Astrocyte of the hippocampus (primary cell): ENCODE measurements at regions not wholly inside any gene's neighbourhood (a gene's known extent, or its start where the extent isn't known, plus 50 kb on each side); places are given as distances from the start of the nearest gene placed in this dataset.
"Not testable (repeated sequence)": the region's sequence is repeated elsewhere in the genome, so short reads cannot be mapped to it uniquely, and the experiment has no call there.

Experiments
- DNase-seq: peaks from one replicate; pipeline ENCODE4 v3.0.0; 2011; ENCODE audit warnings: low read depth, low spot score

DNA sequence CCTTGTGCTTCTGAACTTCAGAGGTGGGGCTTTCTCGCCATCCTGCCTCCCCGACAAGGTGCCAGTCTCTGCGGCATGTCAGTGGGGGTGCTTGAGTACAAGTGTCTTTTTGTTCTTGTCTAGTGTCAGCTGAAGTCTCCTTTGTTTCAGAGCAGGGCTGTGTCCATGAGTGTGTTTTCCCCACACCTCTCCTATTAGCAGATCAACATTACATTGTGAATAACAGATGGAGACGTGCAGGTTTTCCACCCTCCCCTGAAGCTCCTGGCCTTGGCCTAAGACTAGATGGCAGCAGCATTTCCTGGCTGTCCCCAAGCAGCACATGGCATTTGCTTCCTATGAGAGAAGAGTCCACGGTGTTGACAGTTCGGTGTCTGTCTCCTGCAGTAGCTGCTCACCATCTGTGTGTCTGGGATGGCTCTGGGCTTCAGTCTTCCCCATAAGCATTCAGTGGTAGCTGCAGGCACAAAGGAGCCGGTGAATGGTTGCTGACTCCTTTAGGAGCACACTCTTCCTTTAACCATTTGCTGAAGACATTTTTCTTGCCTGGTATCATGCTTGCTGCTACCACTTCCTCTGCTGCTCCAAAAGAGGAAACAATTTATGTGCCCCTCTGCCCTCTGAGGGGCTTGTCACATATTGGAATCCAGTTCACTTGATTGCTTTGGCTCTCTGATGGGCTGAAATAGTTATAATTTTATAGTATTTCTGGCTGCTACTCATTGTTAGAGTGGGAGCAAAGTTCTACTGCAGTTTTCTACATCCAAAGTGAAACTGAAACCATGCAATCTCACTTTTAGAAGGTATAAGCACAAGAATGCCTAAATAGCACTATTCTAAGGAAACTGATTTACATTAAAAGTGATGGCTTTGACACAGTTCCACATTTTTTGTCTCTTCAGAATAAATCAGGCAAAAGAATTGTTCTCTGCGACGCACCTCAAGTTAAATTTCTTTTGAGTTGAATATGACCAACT is 913.0 kb downstream of the C6orf118 start:
- peak; percentile 39 for DNase-seq

DNA sequence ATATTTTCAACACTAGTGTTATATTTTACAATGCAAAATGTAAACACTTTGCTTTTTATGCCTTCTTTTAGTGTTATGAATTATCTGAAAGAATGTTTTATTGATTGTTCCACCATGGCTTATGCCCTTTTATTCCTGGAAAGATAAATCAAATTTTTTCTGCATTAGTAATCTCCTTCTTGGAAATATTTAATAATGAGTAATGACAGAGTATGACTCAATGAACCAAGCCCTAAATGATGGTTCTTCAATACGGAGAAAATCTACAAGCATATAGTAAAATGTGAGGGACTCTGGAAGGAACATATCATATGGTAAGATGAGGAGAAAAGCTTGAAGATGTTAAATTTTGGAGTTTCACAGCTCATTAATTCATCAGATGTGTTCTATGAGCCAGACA is 929.6 kb downstream of the C6orf118 start:
- no peak for DNase-seq

DNA sequence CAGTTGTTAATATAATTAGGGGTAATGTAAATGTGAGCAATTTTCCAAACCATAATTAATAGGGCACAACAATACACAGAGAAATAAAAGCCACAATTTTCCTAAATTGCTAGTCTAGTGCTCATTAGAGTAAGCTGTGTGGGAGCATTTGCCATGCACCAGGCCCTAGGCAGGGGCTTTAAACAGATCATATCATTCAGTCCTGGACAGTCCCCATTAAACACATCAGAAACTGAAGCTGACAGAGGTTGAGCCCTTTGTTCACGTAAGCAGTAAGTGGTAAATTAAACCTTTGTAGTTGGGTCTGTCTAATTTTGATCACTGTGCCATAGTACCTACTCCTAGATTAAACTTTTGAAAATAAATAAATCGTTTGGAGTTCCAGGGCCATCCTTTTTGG is 931.1 kb downstream of the C6orf118 start:
- no peak for DNase-seq

DNA sequence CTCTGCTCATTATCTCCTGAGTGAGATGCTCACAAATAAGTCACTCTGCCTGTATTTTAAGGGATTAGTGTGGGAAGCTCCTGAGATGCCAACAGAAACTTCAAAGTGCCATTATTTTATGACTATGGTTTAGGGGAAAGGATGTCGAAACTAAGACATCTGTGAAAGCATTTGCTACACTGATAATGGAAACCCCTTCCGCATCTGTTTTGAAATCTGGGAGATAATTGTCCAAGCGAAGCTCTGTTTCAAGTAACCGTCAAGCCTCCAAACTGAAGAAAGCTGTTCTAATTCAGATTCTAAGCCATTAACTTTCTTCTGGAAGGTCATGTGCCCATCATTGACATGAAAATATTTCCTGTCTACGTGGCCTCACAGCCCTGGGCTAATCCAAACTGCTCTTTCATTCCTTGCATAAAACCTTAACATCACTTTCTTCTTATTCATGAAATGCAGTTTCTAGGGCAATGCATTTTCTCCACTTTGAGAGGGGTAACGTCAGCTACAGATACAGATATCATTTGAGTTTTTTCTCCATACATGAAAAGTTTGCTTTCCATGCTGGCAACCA is 932.0 kb downstream of the C6orf118 start:
- DNase-seq = no peak

DNA sequence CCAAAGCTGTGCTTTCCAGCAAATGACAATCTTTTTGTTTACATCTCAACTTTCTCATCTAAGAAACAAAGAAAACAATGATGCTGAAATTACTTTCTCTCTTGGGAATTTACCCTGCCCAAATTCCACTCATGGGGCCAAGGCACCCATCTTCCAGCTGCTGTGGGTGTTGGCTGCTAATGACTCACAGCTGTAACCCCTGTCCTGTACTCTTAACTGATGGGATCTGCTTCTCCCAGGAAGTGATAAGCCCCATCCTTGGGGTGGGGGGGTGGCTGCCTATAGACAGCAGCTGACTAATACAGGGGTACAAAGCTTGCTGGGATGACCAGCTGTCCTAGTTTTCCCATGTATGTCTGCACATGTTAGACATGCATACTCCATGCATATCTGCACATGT is 938.6 kb downstream of the C6orf118 start:
- DNase-seq = no peak

DNA sequence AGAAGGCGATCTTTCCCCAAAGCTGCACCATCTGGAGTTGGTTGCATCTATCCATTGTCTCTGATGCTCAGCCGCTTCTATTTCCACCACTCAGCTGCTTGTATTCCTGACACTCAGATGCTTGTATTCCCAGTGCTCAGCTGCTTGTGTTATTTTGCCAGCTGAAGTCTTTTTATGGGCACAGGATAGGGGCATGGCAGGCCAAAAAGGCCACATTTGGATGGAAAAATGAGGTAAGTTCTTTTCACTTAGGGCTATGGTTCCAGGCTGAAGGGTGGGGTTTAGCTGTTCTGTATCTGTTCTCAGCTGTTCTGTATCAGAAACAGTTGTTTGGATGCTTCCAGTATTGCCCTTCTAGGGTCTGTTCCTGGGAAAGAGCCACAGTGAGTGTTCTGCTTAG is 944.9 kb downstream of the QKI start:
- no peak for DNase-seq

DNA sequence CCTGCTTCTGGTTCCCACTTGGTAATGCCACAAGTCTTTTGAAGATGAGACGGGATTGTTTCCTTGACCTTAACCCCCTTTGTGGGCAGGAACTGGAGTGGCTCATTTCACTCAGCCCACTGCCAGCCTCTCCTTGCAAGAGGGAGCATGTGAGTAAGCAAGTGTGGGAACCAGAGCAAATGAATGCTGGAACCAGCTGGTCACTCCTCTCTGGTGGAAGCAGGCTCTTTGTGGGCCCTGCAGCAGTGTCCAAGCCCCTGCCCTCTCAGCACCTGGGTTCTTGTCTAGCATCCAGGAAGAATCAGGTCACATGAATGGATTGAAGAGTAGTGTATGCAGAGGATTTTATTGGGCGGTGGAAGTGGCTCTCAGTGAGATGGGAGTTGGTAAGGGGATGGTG is 944.5 kb downstream of the QKI start:
- DNase-seq = no peak

DNA sequence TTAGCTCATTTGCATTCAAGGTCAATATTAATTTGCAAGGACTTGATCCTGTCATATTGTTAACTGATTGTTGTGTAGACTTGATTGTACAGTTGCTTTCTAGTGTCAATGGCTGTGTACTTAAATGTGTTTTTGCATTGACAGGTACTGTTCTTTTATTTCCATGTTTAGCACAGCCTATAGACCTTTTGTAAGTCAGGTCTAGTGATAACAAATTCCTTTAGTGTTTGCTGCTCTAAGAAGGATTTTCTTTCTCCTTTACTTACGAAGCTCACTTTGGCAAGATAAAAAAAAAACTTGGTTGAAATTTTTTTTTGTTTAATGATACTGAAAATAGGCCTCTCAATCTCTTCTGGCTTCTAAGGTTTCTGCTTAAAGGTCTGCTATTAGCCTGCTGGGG is 942.3 kb downstream of the QKI start:
- DNase-seq = no peak

DNA sequence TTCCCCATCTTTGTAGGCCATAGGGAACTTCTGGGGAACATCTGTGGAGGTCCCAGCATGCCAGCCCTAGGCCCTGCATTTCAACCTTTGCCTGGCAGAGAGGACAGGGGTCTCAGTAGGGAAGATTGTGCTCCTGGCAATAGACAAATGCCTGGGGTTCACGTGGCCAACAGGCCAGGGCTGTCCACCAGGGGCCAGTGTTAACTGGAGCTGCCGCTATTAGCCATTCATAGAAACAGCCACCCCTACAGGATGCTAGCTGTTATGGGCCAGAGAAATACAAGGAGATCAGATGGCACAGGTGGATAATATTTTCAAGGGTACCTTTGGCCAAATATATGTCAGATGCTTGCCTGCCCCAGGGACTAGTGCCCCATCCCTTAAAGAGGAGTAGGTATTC is 932.9 kb downstream of the QKI start:
- no peak for DNase-seq

DNA sequence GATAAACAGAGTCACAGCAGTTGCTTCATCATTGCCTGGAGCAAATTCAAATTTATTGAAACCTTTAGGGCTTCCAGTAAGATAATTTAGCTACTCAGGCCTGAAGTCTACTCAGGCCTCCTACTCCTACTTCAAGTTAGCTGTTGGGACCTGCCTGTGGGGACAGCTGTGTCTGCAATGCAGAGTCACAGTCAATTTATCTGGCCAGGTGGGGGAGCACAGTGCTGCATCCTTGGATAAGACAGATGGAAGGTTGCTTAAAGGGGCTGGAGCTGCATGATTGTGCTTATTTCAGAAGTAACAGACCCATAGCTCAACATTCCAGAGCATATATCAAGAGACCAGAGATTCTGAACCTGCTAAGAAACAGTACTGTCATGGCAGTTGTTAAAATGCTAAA is 932.1 kb downstream of the QKI start:
- DNase-seq = no peak

DNA sequence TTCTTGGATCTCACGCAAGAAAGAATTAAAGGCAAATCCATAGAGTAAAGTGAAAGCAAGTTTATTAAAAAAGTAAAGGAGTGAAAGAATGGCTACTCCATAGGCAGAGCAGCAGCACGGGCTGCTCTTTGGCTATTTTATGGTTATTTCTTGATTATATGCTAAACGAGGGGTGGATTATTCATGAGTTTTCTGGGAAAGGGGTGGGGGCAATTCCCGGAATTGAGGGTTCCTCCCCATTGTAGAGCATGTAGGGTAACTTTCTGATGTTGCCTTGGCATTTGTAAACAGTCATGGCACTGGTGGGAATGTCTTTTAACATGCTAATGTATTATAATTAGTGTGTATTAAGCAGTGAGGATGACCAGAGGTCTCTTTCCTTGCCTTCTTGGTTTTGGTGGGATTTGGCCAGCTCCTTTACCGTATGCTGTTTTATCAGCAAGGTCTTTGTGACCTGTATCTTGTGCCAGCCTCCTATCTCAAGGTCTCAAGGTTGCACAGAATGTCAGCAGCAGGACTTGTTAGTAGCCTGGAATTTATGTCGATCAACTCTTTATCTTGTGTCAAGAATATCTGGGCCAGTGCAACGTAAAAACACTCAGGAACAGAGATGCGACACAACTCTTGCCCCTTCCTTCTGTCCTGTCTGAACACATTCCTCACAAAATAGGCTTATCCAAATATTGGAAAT is 931.4 kb downstream of the QKI start:
- peak; percentile 61 for DNase-seq

DNA sequence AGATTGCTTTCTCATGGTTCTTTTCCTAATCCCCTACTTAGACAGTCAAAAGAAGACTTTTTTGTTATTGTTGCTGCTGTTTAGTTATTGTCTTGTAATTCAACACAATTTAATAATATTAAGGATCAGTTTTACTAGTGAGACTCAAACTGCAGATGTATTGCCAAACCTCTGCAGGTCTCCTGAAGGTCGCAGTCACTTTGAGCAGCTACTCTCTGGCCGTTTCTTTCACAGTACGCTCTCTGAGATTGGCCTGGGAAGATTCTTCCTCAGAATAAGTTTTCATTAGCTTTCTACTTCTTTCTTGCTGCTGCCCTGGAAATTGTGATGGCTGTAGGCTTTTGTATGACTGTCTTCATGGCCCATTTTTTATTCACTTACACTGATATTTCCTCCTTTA is 930.8 kb downstream of the QKI start:
- DNase-seq = peak; percentile 36

DNA sequence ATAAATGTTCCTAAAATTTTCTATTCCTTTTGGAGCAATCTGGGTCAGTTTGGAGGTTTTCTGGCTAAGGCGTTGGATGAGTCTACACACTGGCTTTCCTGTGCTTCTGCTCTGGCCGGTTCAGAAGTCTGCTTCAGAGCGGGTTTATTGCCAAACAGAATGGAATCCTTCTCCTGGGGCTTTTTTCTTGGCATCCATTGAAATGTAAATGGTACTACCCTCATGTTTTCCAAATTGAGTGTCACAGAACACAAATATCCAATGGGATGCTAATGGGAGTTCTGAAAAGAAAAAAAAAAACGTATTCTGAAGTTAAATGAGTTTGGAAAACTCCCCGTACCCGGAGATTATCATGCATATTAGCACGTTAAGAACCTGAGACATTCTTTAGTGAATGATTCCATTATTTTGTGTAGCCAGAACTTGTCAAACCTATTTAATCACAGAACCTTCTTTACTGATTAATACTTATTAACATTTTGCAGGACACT is 930.3 kb downstream of the QKI start:
- DNase-seq = peak; percentile 77

DNA sequence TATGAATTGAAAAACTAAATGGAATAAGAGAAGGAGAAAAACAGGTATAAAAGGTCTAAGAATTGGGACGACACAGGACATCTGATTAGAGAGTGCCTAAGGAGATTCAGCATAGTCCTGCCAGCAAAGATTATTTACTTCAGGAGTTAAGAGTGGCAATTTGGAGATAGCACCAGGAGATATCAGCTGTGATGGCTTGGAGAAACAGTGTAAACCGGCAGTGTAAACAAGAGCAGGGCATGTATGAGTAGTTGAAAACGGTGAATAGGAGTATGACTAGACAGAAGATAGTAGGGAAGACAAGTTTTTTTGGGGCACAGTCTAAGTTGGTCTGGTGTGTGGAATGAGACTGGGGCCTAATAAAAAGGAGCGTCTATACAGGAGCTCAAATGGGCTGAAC is 924.9 kb downstream of the QKI start:
- DNase-seq = not testable (repeated sequence)

DNA sequence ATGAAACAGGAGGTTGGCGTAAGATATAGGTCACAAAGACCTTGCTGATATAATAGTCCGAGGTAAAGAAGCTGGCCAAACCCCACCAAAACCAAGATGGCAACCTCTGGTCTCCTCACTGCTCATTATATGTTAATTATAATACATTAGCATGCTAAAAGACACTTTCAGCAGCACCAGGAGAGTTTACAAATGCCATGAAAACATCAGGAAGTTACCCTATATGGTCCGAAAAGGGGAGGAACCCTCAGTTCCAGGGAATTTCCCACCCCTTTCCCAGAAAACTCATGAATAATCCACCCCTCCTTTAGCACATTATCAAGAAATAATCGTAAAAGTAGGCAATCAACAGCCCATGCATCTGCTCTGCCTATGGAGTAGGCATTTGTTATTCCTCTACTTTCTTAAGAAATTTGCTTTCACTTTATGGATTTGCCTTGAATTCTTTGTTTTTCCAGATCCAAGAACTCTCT is 923.4 kb downstream of the QKI start:
- DNase-seq = no peak

DNA sequence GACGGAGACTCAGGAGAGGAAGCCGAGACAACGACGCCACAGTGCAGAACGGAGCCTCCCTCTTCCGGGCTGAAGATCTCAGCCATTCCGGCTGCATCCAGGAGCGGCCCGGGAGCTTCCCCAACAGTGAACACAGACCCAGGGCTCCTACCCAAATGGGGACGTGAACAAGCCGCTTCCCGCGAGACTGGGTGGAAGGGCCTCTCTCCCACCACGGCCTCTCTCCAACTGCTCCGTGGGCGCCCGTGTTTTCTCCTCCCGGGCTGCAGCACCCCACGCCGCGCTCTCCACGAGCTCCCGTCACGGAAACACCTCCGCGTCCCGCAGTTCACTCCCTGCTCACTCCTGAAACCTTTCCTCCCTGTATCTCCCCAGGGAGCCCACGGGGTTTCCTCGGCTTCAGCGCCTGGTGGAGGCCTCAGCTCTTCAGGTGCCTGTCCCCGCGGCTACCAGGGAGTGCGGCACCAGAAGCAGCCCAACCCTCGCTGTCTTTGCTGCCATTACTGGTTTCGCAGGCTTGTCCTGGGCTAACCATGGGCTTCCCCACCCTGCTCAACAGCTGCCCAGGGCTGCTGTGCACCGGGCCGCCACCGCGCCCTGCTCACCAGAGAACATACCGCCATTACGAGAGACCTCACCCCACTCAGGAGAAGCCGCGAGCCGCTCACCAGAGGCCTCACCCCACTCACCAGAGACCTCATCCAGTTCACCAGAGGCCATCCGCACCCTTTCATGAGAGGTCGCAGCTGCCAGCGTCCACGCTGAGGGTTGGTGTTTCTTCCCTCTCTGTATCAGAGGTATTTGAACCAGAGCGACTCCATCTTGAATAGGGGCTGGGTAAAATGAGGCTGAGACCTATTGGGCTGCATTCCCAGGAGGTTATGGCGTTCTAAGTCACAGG is 922.8 kb downstream of the QKI start:
- DNase-seq = no peak

DNA sequence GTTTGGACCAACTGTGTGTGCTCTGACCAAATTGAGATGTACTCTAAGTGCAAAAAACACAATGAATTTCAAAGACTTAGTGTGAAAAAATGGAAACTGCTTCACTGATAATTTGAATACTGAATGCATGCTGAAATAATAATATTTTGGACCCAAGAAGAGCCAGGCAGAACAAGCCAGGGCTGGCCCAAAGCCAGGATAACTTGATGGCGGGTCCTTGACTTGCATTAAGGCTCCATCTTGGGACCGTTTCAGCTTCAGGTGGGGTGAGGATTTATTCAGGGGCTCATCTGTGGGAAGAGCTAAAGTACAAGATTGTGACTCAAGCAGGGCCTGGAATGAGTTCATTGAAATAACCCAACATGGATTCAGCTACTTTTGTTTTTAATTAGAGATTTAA is 921.9 kb downstream of the QKI start:
- DNase-seq = no peak

DNA sequence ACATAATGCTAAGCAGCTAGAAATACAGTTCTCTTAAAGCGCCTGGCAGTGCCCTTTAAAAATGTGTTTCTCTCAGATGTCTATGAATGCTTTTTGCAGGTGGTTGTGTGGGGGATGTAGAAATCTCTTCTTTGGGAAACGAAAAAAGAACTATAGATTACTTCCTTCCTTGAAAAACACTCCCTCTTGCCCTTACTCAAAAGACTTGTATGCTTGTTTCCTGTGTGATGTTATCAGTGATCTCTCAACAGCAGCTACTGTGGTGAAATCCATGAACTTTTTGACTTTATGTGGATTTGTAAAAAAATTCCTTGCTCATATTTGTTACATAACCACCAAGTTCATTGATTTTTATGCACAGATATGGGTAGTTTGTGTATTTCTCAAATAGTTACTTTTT is 916.5 kb downstream of the QKI start:
- DNase-seq = no peak

DNA sequence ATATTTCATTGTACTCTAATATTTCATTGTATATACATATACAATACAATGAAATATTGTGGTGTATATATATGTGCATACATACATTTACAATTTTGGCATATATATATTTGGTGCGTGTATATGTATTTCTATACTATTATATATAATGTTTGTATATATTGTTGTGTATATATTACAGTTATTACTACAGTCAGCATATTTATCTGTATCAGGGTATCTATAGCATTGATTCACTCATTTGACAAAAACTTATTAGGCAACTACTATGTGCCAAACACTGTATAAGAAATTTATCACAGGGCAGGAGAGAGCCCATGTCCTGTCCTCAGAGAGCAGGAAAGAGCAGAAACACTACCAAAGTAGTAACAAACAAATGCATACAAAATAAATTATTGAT is 910.6 kb downstream of the QKI start:
- no peak for DNase-seq

DNA sequence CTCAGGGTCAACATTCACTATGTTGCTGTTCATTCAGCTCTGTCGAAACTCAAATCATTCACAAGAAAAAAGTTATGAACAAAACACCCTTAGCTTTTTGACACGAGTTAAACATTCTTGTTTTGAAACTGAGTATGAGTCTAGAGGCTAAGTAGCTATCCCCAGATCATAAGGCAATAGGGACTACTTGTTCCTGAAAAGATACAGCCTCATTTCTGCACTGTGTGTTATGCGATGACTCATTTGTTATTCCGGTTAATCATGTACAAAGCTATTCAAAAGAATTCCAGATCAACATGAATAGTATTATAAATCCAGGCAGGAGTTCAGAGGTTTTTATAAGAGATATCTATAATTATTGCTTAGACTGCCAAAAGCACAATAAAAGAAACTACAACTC is 908.0 kb downstream of the QKI start:
- DNase-seq = peak; percentile 86

DNA sequence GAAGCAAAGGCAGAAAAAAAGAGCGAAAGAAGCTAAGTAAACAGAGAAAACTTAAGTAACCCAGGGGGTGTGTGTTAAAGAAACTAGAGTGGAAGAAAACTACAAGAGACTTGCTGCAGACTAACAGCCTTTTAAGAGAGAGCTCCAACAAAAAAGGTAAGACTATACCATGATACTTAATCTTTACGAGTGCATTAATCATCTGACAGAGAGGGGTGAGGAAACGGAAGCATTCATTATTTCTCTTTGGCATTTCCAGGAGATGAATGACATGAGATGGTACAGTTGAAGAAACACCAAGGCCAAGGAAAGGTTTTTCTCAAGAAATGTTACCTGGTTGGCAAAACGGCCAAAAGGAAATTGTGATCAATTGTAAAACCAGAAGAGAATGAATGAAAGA is 906.8 kb downstream of the QKI start:
- no peak for DNase-seq
